ENCODE measurements at regions not wholly inside any gene's neighbourhood (a gene's known extent, or its start where the extent isn't known, plus 50 kb on each side); places are given as distances from the start of the nearest gene placed in this dataset. TPM values are rescaled to one million over a fixed set of nuclear protein-coding genes. Genes with fewer than 3 reads are reported as not detected.

Small RNAs in the stretch of these regions (small RNA-seq; reads per million reads assigned to genes)
- gene RNU6-867P (ENCODE audit: low replicate concordance) = not detected

Measured in GM23338 (cell line).